GM19467 (cell line): ENCODE measurements at regions not wholly inside any gene's neighbourhood (a gene's known extent, or its start where the extent isn't known, plus 50 kb on each side); places are given as distances from the start of the nearest gene placed in this dataset.

ENCODE experiments used
- ATAC-seq: cut with Tn5 transposase; IDR thresholded peaks from one replicate; pipeline ENCODE4 v1.9.1; 2021; ENCODE audit warnings: mild to moderate bottlenecking, moderate library complexity; ENCODE audit not compliant: unreplicated experiment

DNA sequence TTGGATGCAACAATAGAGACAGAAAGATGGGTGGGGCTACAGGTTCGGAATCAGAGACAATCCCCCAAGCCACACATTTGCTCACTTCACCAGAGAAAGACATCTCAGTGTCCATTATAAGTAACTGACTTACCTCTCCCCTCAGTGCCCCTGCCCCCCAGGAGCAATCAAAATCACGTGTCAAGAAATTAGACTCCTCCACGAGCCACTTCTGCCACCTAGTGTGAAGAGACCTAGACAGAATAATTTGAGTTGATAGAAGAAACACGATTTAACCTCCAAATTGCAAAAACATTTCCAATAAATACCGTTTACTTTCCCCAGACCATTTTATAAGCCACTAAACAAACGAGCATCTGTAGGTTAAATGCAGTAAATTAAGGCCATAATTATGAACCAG lies 123.2 kb downstream of the SLC30A10 start:
- no peak for ATAC-seq

DNA sequence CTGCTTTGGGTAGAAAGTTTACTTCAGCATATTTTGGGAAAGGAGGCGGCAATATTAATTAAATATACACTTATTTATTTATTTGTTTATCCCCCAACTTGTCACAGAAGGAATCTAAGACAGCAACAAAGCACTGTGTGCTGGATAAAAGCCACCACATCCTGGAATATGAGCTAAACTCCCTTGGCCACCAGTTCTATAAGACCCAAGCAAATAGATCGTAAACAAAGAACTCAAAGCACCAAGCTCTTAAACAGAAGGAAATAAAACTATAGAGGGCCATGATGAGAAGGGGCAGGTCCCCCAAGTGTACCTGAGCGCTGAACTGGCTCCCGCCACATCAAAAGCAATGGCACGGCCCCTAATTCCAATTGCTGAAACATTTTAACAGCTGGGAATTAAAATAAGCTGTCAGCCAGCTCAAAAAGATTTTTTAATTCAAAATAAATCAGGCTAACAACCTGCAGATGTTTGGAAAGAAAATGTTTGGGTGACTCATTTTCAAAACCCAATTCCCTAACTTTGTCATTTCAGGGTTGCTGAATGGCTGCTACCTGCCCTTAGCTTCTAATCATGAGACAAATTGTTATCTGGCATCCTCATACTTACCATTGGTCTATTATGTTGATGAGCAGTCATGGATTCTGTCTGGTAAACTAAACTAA lies 127.1 kb downstream of the SLC30A10 start:
- no peak for ATAC-seq

DNA sequence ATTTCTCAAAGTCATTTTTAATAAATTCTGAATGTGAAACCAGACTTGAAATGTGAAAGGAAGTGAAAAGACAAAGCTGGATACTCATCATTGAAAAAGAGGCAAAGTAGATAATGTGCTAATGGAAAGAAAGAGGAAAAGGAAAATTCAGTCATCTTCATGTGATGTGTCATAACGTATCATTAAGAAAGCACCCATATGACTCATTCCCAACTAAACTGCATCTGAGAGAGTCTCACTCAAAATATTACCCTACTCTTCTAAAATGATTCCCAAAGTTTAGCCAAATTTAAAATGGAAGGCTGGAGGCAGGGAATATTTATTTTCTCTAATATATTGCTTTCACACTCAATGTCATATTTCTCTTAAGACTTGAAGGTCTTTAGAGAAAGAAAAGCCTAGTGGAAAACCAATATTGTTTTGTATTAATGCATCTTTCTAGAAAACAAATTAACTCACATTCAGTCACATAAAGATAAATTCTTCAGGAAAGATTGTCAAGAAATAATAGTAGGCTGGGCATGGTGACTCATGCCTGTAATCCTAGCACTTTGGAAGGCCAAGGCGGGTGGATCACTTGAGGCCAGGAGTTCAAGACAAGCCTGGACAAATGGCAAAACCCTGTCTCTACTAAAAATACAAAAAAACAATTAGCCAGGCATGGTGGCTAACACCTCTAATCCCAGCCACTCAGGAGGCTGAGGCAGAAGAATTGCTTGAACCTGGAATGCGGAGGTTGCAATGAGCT lies 129.9 kb downstream of the SLC30A10 start:
- ATAC-seq, result no peak

DNA sequence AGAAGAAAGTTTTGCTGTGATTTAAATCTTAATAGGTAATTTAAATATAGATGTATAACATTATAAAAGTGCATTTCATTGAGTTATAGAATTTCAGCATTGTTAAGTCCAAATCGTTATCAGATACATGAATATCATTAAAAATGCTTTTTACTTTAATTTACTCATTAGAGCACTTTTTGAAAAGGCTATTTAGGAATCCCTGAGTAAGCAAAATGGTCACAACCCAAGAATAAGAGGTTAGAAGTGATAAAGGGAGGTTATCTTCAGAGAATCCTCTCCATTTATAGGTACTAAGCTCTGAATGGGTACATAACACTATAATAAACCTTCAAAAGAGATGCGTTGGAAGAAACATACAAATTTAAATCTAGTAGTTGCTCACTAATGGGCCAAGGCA lies 130.7 kb downstream of the SLC30A10 start:
- no peak for ATAC-seq

DNA sequence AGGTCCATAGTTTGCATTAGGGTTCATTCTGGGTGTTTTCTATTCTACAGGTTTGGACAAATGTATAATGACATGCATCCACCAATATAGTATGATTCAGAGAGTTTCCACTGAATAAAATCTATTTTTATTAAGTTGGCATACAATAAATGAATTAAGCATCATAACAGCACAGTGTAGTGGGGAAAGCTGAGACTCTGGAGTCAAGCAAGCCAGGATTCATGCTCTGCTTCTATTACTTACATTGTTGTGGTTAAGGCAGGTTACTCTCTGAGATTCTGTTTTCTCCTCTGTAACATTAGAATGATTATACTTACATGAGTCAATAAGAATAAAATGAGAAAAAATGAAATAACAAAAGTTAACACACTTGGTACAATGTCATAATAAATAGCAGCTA lies 131.3 kb downstream of the SLC30A10 start:
- no peak for ATAC-seq

DNA sequence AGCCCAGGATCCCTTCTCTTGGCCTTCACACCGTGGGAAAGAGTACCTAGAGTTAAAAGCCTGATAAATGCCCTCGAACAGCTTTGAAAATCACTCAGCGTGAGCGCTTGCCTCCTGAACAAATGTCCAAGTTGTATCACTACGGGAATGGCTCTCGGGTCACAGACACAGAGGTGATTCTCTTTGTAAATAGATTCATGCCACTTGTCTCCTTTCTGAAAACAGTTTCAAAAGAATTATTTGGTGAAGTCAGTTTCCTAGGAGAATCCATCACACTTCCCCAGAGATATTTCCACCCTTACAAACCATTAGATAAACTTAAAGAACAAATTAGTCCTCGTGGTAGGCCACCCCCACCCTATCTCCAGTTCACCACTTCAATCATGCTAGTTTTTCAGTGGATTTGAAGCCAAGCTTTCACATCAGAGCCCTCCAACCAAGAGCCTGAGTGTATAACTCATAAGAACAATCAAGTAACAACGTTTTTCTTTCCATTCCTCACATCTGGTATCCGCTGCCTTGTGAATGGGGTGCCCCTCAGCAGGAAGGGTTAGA lies 132.9 kb downstream of the SLC30A10 start:
- ATAC-seq, result no peak

DNA sequence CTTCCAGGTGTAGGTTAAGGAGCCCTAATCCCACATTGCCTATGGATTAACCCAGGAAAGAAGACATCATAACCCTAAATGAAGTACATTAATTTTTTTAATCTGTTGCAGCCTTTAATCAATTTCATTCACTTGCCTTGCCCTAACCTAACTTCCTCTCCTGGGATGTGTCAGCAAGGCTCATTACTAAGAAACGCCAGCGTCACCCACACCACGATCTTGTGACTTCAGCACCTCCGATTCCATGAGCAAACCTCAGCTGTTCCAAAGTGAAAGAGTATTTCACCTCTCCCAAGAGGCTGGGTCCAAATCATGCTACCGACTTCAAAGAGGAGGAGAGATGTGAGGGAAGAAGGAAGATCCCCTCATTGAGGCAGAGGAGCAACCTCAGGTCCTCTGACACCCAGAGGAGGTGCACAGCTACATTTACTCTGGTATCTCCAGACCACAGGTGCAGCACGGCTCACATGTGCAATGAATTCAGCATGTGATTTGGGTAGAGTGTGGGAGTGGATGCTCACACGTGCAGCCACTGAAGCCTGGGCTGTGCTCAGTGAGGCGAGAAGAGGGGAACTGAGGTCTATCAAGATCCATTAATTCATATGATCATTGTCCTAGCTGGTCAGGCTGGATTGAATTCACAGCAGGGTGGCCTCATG lies 134.1 kb downstream of the SLC30A10 start:
- ATAC-seq, result no peak

DNA sequence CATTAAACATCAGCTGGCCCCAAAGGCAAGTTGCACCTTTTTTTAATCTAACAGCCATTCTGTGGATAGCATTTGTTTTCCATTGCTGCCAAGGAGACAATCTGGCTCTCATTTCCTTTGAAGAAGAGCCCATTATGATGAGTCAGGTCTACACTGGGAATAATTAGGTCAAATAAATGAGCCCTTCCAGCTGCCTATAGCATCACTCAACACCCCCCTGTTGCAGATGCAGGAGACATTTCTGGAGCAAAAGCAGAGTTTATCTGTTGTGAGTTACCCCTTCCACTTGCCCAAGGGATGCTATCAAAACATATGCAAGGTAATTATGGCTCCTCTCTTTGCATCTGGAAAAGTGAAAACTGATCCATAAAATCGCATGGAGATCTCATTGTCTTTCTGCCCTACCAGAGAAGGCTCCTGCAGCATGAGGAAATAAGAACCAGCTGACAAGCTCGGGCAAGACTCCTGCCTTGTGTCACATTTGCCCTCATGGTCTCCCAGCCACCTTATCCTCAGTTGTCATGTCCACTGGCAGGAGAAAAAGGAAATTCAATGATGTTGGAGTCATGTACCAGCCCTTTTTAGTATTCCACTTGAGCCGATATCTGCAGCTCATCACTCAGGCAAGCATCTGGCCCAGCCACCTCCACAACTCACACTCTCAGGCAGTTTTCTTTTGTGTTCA lies 135.9 kb downstream of the SLC30A10 start:
- ATAC-seq, result no peak

DNA sequence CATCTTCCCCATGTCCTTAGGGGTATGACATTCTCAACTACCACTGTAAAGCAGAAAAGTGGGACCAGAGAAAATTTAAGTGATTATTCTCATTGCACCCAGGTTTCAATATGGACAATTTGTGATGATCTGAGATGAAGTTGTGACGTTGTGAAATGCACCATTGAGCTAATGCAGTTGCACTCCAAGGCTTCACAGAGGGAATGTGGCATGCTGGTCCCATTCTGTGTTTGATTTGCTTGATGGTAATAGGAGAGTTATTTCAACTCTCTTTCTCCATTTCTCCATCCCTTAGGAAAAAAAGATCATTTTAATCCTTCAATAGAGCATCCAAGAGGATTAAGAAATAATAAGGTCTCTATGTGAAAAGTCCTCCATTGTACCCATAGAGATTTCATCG lies 136.6 kb downstream of the SLC30A10 start:
- no peak for ATAC-seq

DNA sequence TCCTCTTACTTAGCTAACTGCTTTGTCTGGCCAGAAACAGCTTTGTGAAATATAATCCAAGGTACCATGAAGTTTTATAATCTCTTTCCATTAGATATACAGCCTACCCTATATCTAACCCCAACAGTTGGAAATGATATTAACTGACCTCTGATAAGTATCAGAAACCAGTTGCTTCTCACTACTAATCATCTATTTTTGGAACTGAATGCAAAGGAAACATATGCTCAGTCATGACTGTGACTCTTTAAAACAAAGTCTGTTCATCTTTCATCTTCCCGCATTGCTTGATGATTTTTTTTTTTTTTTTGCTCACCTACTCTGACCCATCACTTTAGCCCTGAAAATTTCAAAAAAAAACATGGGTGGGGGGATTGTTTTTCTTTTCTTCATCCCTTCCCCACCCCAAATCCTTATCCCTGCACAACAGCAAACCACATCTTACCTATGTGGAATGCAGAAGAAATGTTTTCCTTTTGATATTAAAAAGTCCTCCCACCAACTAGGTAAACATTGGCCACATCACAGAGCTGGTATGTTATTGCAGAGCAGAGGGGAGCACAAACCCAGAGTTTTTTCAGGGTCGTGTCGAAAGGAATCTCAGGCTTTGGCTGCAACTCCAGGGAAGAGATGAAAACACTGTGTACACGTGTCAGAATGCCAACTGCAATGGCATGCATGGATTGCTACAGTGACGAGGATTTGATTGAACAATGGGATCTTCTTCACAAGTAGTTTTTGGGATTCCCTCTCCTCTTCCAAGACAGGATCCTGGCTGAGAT lies 137.3 kb downstream of the SLC30A10 start:
- ATAC-seq, result no peak

DNA sequence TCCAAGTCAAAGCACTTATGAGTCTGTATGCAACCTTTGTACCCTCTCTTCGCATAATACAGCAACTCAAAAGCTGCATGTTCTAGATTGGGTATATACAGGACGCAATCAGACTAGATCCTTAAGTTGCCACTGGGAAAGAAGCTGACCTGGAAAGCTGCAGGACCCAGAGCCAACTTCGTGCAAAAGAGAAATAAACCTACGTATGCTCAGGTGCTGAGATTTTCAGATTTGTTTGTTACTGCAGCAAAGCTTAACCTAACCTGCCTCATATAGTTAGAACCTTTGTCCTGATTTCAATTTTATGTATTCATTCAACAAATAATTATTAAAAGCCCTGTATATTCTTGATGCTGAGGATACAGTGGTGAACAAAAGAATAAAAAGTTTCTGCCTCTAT lies 139.7 kb downstream of the SLC30A10 start:
- ATAC-seq, result no peak

DNA sequence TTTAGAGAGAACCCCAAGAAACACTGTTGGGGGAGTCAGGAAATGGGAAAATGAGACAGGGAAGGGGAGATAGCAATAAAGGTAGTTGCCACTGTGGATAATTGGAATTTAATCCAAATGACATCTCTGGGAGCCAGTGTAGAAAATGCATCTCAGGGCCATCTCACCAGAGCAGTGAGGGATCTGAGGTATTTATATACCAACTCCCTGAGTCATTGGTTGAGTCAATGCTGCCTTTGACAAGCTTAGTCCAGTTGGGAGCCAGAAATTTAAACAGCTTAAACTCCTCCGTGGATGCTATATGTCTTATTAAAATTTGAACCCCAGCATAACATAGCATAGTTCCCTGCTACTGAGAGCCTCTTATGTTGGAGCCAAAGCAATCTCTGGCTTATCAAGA lies 140.3 kb downstream of the SLC30A10 start:
- no peak for ATAC-seq

DNA sequence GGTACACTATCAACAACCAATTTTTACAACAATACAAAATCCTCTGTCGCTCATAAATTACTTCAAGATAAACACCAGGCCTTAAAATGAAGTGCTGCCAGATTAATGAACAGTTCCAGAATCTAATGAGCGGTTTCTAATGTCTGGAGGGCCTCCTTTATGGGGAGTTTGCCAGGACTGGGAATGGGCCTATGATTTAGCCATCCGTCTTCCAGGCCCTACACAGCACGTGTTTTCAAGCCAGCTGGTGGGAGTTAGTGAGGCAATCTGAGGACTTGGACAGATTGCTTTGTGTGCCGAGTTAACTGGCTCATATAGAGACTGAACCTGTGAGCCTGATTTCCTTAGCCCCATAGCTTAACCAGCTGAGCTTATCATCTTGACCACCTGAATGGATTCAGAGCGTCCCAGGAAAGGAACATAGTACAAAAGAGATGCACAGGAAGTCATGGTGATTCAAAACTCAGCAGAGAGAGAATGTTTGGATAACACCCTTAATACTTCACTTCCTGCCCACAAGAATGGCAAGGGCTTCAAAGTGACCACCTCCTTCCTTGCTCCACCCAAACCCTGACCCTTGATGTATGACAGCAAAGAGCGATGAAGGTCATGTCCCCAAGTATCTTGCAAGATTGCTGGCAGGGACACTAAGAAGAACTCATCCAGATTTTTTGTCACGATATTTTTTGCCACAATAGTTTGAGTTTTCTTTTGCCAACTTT lies 143.5 kb downstream of the SLC30A10 start:
- no peak for ATAC-seq

DNA sequence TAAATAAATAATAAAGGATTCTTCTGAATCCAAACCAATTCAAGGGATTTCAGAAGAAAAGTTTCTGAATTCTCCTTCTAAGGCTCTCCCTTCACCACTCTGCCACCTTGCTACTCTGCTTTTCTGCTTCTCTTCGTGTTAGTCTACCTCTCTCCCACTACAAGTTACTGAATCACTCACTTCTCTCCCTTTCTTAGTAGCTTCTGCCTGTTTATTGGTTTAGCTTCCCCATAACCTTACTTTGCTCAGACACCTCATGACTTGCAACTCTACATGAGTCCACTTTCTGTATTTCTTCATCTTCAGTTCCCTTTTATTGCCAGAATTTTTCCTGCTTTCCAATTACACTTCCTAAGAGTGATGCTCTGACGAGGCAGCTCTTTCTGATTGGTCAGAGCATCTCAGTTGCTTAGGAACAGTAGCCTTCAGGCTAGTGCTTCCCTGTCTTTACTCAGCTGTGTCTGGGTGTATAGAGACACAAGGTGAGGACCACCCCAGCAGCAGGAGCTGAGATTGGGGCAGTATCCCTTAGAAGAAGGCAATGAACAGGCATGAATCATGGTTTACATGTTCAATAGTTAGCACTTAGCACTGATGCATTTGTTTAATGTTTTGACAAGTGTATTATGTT lies 144.6 kb downstream of the SLC30A10 start:
- ATAC-seq, result no peak

DNA sequence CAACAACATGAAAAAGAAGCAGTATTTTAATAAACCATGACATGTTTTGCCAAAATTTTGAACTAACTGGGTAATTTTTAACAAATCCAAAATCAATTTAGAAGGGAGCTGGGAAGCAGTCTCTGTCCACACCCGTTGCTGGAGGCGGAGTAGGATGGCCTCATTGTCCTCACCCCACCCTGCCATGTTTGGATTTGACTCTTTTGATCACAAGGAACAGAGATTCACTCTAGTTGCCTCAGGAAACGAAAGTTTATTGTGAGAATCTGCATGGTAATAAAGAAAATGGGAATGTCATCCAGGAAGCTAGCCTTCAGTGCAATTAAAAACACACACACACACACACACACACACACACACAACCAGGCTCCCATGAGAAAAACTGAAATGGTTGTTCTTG lies 145.4 kb downstream of the SLC30A10 start:
- ATAC-seq, result no peak

DNA sequence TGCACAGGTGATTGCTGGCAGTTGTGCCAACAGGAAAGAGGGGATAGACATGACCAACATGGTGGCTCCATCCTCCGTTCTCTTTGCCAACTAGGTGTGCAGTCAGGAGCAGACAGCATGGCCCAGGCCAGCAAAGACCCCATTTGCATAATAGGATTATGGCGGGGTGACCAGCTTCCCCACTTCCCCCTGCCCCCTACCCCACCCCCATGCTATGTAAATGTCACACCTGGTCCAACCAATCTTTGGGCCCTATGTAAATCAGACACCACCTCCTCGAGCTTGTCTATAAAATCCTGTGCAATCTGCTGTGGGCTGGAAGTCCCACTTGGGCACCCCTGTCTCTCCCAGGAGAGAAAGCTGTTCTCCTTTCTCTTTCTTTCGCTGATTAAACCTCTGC lies 146.0 kb downstream of the SLC30A10 start:
- ATAC-seq, result no peak

DNA sequence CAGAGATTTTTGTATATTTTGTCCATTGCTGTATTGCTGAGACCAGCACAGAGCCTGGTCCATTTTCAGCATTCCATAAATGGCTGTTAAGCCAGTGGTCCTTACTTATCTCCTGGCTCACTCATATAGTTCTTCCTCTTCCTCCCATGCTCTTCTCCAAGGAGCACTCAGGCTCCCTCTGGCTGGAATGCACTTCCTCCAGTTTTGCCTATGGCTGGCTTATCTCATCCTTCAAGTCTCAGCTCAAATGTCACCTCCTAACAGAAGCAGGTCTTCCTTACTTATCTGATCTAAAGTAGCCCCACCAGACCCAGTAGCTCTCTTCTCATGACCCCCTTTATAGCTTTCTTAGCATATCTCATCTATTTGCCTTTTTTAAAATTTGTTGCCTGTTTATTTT lies 146.9 kb downstream of the SLC30A10 start:
- no peak for ATAC-seq

DNA sequence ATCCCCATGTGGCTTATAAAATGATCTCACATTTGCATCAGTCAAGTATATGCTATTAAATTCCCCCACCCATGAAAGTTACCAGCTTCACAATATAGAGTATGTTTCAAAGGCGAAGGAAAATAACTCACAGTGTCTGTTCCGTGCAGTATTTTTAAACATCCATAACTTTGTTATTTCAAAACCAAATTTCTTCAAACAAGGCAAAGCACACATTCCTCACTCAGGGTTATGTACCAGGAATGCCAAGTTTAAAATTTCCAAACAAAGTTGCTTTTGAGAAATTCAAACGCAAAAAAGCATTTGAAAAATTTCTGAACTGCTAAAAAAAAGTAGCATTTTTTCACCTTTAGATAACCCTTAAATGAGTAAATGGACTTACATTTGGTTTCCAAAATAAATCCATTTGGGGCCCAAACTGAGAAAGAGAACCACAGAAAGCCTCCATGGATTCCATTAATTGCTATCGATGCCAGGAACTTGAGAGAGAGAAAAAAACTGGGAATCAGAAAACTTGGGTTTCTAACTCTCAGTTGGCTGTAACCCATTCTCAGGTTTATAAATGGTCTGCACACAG lies 149.5 kb downstream of the SLC30A10 start:
- no peak for ATAC-seq

DNA sequence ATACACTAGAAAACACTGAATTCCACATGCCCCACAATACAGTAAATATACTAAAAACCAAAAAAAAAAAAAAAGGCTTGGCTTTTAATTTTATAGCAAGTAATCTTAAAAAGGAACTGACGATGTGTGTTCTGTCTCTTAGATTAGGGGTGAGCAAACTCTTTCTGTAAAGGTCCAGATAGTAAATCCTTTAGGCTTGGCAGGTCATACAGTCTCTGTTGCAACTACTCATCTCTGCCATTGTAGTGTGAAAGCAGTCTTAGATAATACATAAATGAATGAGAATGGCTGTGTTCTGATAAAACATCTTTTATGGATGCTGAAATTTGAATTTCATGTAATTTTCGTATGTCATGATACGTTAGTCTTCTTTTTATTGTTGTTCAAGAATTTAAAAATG lies 150.2 kb downstream of the SLC30A10 start:
- ATAC-seq, result no peak
